ENCODE measurements at regions not wholly inside any gene's neighbourhood (a gene's known extent, or its start where the extent isn't known, plus 50 kb on each side); places are given as distances from the start of the nearest gene placed in this dataset.

- no peak for DNase-seq
These were observed 1391.3 kb downstream of the DSC3 start for GRCh38 chr18:29651122-29651680.

GRCh38 chr18:29648891-29649290 is 1393.7 kb downstream of the DSC3 start:
- DNase-seq, result no peak

GRCh38 chr18:29647700-29648099 is 1394.8 kb downstream of the DSC3 start:
- no peak for DNase-seq

GRCh38 chr18:29644276-29644675 is 1398.3 kb downstream of the DSC3 start:
- DNase-seq, result no peak

- DNase-seq, result no peak
These were observed 1413.0 kb downstream of the DSC3 start for GRCh38 chr18:29629493-29630036.

- no peak for DNase-seq
These were observed 1416.4 kb downstream of the DSC3 start for GRCh38 chr18:29626094-29626493.

GRCh38 chr18:29616867-29617266 is 1425.7 kb downstream of the DSC3 start:
- DNase-seq, result no peak

- DNase-seq, result no peak
These were observed 1432.1 kb upstream of the CDH2 start for GRCh38 chr18:29608982-29609381.

GRCh38 chr18:29605365-29605764 is 1428.4 kb upstream of the CDH2 start:
- no peak for DNase-seq

- DNase-seq, result peak in 1 of 5 experiments; percentile 18
These were observed 1420.0 kb upstream of the CDH2 start for GRCh38 chr18:29596959-29597358.

GRCh38 chr18:29594493-29594892 is 1417.6 kb upstream of the CDH2 start:
- DNase-seq, result peak in 1 of 5 experiments; percentile 19

GRCh38 chr18:29588446-29589100 is 1411.6 kb upstream of the CDH2 start:
- DNase-seq, result no peak

- DNase-seq, result no peak
These were observed 1409.3 kb upstream of the CDH2 start for GRCh38 chr18:29586210-29586609.

GRCh38 chr18:29560270-29560669 is 1383.3 kb upstream of the CDH2 start:
- no peak for DNase-seq

GRCh38 chr18:29556070-29556469 is 1379.1 kb upstream of the CDH2 start:
- no peak for DNase-seq

- DNase-seq, result no peak
These were observed 1372.8 kb upstream of the CDH2 start for GRCh38 chr18:29549759-29550158.

GRCh38 chr18:29547626-29548025 is 1370.7 kb upstream of the CDH2 start:
- no peak for DNase-seq

- no peak for DNase-seq
These were observed 1363.6 kb upstream of the CDH2 start for GRCh38 chr18:29540548-29540947.

GRCh38 chr18:29531746-29532145 is 1354.8 kb upstream of the CDH2 start:
- DNase-seq, result no peak

GRCh38 chr18:29523371-29523770 is 1346.4 kb upstream of the CDH2 start:
- no peak for DNase-seq

- no peak for DNase-seq
These were observed 1335.8 kb upstream of the CDH2 start for GRCh38 chr18:29512761-29513160.

GRCh38 chr18:29512203-29512602 is 1335.3 kb upstream of the CDH2 start:
- no peak for DNase-seq

GRCh38 chr18:29501952-29502351 is 1325.0 kb upstream of the CDH2 start:
- DNase-seq, result no peak

GRCh38 chr18:29496152-29496680 is 1319.3 kb upstream of the CDH2 start:
- no peak for DNase-seq

Measured in T-helper 2 cell (primary cell).